ENCODE measurements at regions not wholly inside any gene's neighbourhood (a gene's known extent, or its start where the extent isn't known, plus 50 kb on each side); places are given as distances from the start of the nearest gene placed in this dataset.

DNA sequence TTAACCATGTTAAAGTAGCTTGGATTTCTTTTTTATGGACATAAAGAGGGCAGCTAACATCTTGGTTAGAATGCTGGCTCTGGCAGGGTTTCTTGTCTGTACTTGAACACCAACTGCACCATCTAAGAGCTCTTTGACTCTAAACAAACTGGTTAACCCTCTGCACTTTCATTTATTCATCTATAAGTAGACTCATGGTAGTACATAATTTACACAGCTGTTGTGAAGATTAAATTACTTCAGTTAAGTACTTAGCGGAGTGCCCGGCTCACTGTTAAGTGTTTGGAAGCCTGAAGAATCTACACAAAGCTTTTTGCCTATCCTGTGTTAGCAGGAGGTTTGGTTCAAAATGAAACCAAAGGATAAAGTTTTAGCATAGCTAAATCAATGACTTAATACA is 846.2 kb upstream of the API5 start (continued):
- TF ChIP-seq DBP (CRISPR knock-in tag; IDR thresholded peaks at IDR 0.05; ENCODE audit: not compliant biosample characterization) (no peak), ZNF101 (CRISPR knock-in tag; IDR thresholded peaks at IDR 0.05; ENCODE audit: borderline replicate concordance, low read depth) (no peak), ZNF710 (CRISPR knock-in tag; IDR thresholded peaks at IDR 0.05; ENCODE audit: borderline replicate concordance) (no peak), FOXO1 (CRISPR knock-in tag; IDR thresholded peaks at IDR 0.05) (no peak), ONECUT2 (CRISPR knock-in tag; IDR thresholded peaks at IDR 0.05) (no peak), MATR3 (CRISPR knock-in tag; IDR thresholded peaks at IDR 0.05) (no peak)

- Histone ChIP-seq H3K4me3 (replicated peaks in 1 of 3; ENCODE audit: insufficient read depth in 1 of 3, low read depth in 2 of 3, low read length in 3 of 3) (no peak overlapping the region), H3K4me2 (ENCODE audit: low read depth, low read length) (no peak overlapping the region), H2AFZ (ENCODE audit: low read length) (no peak overlapping the region), H3K27me3 (ENCODE audit: control insufficient read depth in 1 of 2, insufficient read depth in 2 of 2, low read length in 2 of 2) (no peaks in the 10 kb centered on the region; a peak in 1 of 5 replicates), H3K4me1 (ENCODE audit: insufficient read depth, low read length) (no peaks in the 10 kb centered on the region), H3K9ac (ENCODE audit: insufficient read depth, low read depth, low read length) (no peak overlapping the region), H3K27ac (ENCODE audit: extremely low read length, insufficient read depth, low read length) (no peak overlapping the region), H3K9me3 (ENCODE audit: low read length) (peaks cover 57% of the 10 kb centered on the region), H3K36me3 (replicated peaks in 1 of 2; ENCODE audit: control insufficient read depth in 1 of 2, insufficient read depth in 2 of 2, low read length in 2 of 2) (no peaks in the 10 kb centered on the region), H4K20me1 (ENCODE audit: insufficient read depth, low read length) (no peaks in the 10 kb centered on the region), H3K79me2 (ENCODE audit: insufficient read depth, low read length) (no peaks in the 10 kb centered on the region)
- 22% methylated on average over 4 of the region's 4 CpGs for WGBS (ENCODE audit: low lambda C conversion rate)
- intact Hi-C loops (cut with micrococcal nuclease; ENCODE audit: unreplicated experiment) = no loop called here
- FAIRE-seq (no peak), ATAC-seq (no peak), DNase-seq (ENCODE audit: low spot score) (no peak)
- no TSS peak for BruUV-seq (replicated peaks)
- ChIA-PET POLR2A (no interaction called here), CTCF (ENCODE audit: low intra/inter-chr PET ratio, low total read pairs) (no interaction called here)
- TF ChIP-seq MBNL3 (CRISPR knock-in tag; conservative IDR thresholded peaks at IDR 0.05) (no peak), GATA4 (IDR thresholded peaks at IDR 0.05; ENCODE audit: borderline replicate concordance, low read depth) (no peak), ZSCAN22 (CRISPR knock-in tag; IDR thresholded peaks at IDR 0.05) (no peak), ZNF101 (CRISPR knock-in tag; IDR thresholded peaks at IDR 0.05; ENCODE audit: borderline replicate concordance, low read depth) (no peak), SCMH1 (CRISPR knock-in tag; IDR thresholded peaks at IDR 0.05; ENCODE audit: borderline replicate concordance) (no peak), RXRB (CRISPR knock-in tag; IDR thresholded peaks at IDR 0.05; ENCODE audit: borderline replicate concordance) (no peak), NCOA1 (CRISPR knock-in tag; IDR thresholded peaks at IDR 0.05) (no peak), ZUFSP (CRISPR knock-in tag; IDR thresholded peaks at IDR 0.05; ENCODE audit: borderline replicate concordance) (no peak), ZNF589 (CRISPR knock-in tag; conservative IDR thresholded peaks at IDR 0.05) (no peak)
- in situ Hi-C loops (cut with HindIII; ENCODE audit: extremely low pct_ligation_motif_present, low pct_unique_long_range_greater_than_20kb) = no loop called here
These were observed 838.7 kb upstream of the API5 start for GRCh38 chr11:42473106-42473505.
